ENCODE measurements at regions not wholly inside any gene's neighbourhood (a gene's known extent, or its start where the extent isn't known, plus 50 kb on each side); places are given as distances from the start of the nearest gene placed in this dataset.

DNA sequence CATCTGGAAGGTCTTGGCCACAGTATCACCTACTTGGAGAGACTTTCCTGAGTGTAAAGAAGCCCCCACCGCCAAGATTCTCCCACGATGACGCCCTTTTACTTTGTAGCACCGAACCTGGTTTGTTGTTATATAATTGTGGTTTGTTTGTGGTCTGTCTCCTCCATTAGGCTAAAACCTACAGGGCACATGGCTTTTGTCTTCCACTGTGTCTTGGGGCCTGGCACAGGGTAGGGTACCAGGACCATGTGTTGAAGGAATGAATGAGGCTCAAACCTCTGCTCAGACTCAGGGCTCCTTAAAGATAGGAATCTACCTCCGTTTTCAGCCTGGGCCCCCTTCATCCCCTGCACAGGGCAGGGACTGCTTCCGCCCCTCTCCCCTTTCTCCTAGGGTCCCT, 59.4 kb upstream of the CCDC167 start:
- Histone ChIP-seq H3K4me3 (ENCODE audit: low read length in 2 of 2) (no peak overlapping the region), H3K4me1 (ENCODE audit: control insufficient read depth in 2 of 2, insufficient read depth in 2 of 2, low read length in 2 of 2) (peaks cover 20 to 60% of the 10 kb centered on the region in 2 donors), H3K27ac (ENCODE audit: low read depth in 1 of 2, low read length in 1 of 2) (peak overlapping the region in 1 of 2 donors; percentile 84), H3K27me3 (ENCODE audit: control insufficient read depth in 2 of 2, insufficient read depth in 1 of 2, low read length in 1 of 2) (peaks cover 2 to 6% of the 10 kb centered on the region in 2 donors), H3K36me3 (ENCODE audit: control insufficient read depth in 2 of 2, insufficient read depth in 2 of 2, low read length in 1 of 2) (no peaks in the 10 kb centered on the region), H3K9me3 (ENCODE audit: control insufficient read depth in 2 of 2, insufficient read depth in 1 of 2, low read length in 1 of 2) (no peaks in the 10 kb centered on the region)
- 29% methylated on average over 6 of the region's 6 CpGs for WGBS
- no peak for DNase-seq (ENCODE audit: low read depth in 6 of 9, low spot score in 9 of 9)

DNA sequence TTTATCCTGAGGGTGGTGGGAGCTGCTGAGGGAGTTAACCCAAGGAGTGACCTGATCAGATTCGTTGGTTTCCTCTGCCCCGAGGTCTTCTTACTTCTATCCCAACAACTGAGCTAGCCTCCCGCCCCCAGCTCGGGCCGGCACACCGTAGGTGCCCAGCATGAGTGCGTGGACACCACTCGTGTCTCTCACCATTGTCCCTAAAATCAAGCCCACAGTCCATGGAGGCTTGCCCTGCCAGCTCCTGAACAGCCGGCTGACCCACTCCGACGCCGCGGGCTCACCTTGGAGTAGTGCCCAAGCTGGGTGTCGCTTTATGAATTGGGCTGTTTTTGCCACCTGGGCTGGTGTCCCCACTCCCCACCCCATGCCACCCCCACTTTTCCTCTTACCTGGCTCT, 59.0 kb upstream of the CCDC167 start:
- 92% methylated on average over 14 of the region's 14 CpGs for WGBS
- Histone ChIP-seq H3K27ac (ENCODE audit: low read depth in 1 of 2, low read length in 1 of 2) (no peak overlapping the region), H3K36me3 (ENCODE audit: control insufficient read depth in 2 of 2, insufficient read depth in 2 of 2, low read length in 1 of 2) (no peaks in the 10 kb centered on the region), H3K27me3 (ENCODE audit: control insufficient read depth in 2 of 2, insufficient read depth in 1 of 2, low read length in 1 of 2) (peaks cover 2 to 4% of the 10 kb centered on the region in 2 donors), H3K4me3 (ENCODE audit: low read length in 2 of 2) (no peak overlapping the region), H3K9me3 (ENCODE audit: control insufficient read depth in 2 of 2, insufficient read depth in 1 of 2, low read length in 1 of 2) (no peaks in the 10 kb centered on the region), H3K4me1 (ENCODE audit: control insufficient read depth in 2 of 2, insufficient read depth in 2 of 2, low read length in 2 of 2) (peaks cover 20 to 57% of the 10 kb centered on the region in 2 donors)
- no peak for DNase-seq (ENCODE audit: low read depth in 6 of 9, low spot score in 9 of 9)

DNA sequence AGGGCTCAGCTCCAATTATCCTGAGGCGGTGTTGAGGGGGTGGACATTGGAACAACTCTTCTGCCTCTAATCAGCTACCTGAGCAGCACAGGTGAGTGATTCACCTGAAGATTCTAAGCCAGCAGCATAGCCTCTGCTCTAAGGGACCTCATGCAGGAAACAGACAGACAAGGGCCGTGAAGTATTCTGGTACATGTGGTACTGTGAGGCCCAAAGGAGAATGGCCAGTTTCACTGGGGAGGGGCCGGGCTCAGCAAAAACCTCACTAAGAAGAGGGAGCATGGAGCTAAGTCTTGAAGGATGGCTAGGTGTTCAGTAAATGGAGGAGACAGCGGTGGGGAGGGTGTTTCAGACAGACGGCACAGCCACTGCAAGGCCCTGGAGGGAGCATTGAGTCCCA, 58.5 kb upstream of the CCDC167 start:
- 93% methylated on average over 5 of the region's 5 CpGs for WGBS
- no peak overlapping the region for H3K4me3 ChIP-seq (ENCODE audit: low read length in 2 of 2)
- no peak for DNase-seq (ENCODE audit: low read depth in 6 of 9, low spot score in 9 of 9)
- no peaks in the 10 kb centered on the region for H3K9me3 ChIP-seq (ENCODE audit: control insufficient read depth in 2 of 2, insufficient read depth in 1 of 2, low read length in 1 of 2)
- H3K36me3 ChIP-seq (ENCODE audit: control insufficient read depth in 2 of 2, insufficient read depth in 2 of 2, low read length in 1 of 2): no peaks in the 10 kb centered on the region
- peaks cover 2 to 5% of the 10 kb centered on the region in 2 donors for H3K27me3 ChIP-seq (ENCODE audit: control insufficient read depth in 2 of 2, insufficient read depth in 1 of 2, low read length in 1 of 2)
- H3K27ac ChIP-seq (ENCODE audit: low read depth in 1 of 2, low read length in 1 of 2): no peak overlapping the region
- peaks cover 20 to 58% of the 10 kb centered on the region in 2 donors for H3K4me1 ChIP-seq (ENCODE audit: control insufficient read depth in 2 of 2, insufficient read depth in 2 of 2, low read length in 2 of 2)

DNA sequence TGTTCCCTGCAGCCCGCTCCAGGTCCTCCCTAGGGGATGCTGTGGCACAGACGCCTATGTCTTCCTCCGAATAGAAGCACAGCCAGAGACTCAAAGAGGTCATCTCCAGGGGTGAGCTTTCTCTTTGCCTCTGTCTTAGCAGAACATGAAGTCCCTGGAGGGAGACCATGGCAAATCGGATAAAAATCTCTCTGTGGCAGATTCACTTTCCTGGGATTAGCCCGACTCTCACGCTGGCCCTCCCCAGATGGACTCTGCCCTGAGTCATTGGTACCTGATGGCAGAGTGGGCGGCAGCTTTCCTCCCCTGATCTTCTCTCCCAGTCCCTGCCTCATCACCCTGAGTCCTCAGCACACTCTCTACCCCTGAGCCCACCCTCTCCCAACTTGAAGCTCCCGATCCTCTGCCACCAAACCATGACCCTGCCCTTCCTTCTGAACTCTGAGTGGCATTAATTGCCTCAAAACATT, 58.0 kb upstream of the CCDC167 start:
- no peak overlapping the region for H3K4me3 ChIP-seq (ENCODE audit: low read length in 2 of 2)
- no peak overlapping the region for H3K27ac ChIP-seq (ENCODE audit: low read depth in 1 of 2, low read length in 1 of 2)
- 94% methylated on average over 8 of the region's 8 CpGs for WGBS
- H3K4me1 ChIP-seq (ENCODE audit: control insufficient read depth in 2 of 2, insufficient read depth in 2 of 2, low read length in 2 of 2): peaks cover 20 to 58% of the 10 kb centered on the region in 2 donors
- no peaks in the 10 kb centered on the region for H3K9me3 ChIP-seq (ENCODE audit: control insufficient read depth in 2 of 2, insufficient read depth in 1 of 2, low read length in 1 of 2)
- no peaks in the 10 kb centered on the region for H3K36me3 ChIP-seq (ENCODE audit: control insufficient read depth in 2 of 2, insufficient read depth in 2 of 2, low read length in 1 of 2)
- DNase-seq (ENCODE audit: low read depth in 6 of 9, low spot score in 9 of 9): no peak
- peaks cover 2 to 5% of the 10 kb centered on the region in 2 donors for H3K27me3 ChIP-seq (ENCODE audit: control insufficient read depth in 2 of 2, insufficient read depth in 1 of 2, low read length in 1 of 2)

DNA sequence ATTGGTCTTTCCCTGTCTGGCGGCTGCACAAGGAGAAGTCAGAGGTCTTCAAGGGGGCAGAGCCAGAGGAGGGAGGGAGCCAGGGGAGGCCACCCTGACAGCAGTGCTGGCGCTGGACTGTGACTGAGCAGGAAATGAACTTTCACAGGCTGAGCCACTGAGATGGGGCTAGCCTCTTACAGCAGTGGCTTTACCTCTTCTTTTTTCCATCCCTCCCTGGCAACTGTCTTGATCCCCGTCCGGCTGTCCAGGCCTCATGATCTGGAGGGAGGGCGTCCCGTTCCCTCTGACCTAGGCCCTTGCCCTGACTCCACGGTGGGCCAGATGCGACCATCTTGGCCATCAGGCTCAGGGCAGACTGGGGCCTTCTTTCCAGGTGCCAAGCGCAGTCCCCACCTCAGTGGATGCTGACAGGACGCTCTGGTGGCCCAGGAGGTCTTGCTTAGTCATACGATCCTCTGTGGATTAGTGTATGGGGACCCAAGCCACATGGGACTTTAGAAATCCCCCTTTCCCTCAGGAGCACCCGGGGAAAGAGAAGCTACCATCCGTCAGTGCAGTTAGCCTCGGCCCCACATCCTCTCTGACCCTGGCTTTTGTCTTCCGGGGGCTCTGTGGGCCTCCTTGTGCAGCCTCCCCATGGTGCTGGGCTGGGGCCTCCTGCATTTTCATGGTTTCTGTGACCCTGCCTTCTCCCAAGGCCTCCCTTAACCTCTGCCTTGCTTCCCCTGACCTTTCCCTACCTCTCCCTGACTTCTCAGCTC, 57.4 kb upstream of the CCDC167 start:
- WGBS: 92% methylated on average over 15 of the region's 15 CpGs
- Histone ChIP-seq H3K9me3 (ENCODE audit: control insufficient read depth in 2 of 2, insufficient read depth in 1 of 2, low read length in 1 of 2) (no peaks in the 10 kb centered on the region), H3K27me3 (ENCODE audit: control insufficient read depth in 2 of 2, insufficient read depth in 1 of 2, low read length in 1 of 2) (peaks cover 0 to 5% of the 10 kb centered on the region in 2 donors), H3K27ac (ENCODE audit: low read depth in 1 of 2, low read length in 1 of 2) (no peak overlapping the region), H3K4me3 (ENCODE audit: low read length in 2 of 2) (no peak overlapping the region), H3K36me3 (ENCODE audit: control insufficient read depth in 2 of 2, insufficient read depth in 2 of 2, low read length in 1 of 2) (no peaks in the 10 kb centered on the region), H3K4me1 (ENCODE audit: control insufficient read depth in 2 of 2, insufficient read depth in 2 of 2, low read length in 2 of 2) (peaks cover 20 to 60% of the 10 kb centered on the region in 2 donors)
- DNase-seq (ENCODE audit: low read depth in 6 of 9, low spot score in 9 of 9): no peak

DNA sequence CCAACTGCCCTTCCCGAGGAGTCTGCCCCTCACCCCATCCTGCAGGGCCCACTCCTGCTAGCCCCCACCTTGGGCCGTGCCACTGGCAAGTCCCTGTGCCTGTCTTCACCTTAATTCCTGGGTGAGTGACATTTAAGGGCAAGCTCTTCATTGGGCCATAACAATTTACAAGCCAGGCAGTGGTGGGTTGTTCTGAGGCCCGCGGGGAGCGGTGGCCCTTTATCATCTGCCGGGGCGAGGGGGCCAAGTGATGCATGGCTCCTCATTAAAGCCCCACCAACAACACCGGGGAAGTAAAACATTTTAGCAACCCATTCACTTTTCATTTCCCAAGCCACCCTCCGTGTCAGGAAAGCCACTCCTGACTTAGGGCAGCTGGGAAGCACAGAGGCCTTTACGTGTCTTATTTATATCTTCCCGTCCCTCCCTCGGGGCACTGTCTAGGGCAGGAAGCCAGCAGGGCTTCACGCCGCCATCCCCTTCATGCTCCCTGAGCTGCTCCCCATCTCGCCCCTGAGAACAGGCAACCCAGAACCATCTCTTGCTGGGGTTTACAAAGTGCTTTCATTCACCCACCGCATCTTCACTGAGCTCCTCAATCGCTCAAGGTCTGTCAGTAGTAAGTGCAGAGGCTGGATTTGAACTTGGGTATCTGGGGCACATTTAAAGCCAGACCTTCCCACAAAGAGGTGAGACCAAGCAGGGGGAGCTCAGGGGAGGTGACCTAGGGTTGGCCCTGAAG, 55.5 kb upstream of the CCDC167 start:
- Histone ChIP-seq H3K36me3 (ENCODE audit: control insufficient read depth in 2 of 2, insufficient read depth in 2 of 2, low read length in 1 of 2) (no peaks in the 10 kb centered on the region), H3K27me3 (ENCODE audit: control insufficient read depth in 2 of 2, insufficient read depth in 1 of 2, low read length in 1 of 2) (peaks cover 0 to 7% of the 10 kb centered on the region in 2 donors), H3K4me3 (ENCODE audit: low read length in 2 of 2) (no peak overlapping the region), H3K9me3 (ENCODE audit: control insufficient read depth in 2 of 2, insufficient read depth in 1 of 2, low read length in 1 of 2) (no peaks in the 10 kb centered on the region), H3K27ac (ENCODE audit: low read depth in 1 of 2, low read length in 1 of 2) (peak overlapping the region in 1 of 2 donors; percentile 20), H3K4me1 (ENCODE audit: control insufficient read depth in 2 of 2, insufficient read depth in 2 of 2, low read length in 2 of 2) (peaks cover 13 to 55% of the 10 kb centered on the region in 2 donors)
- DNase-seq (ENCODE audit: low read depth in 6 of 9, low spot score in 9 of 9): no peak
- WGBS: 94% methylated on average over 17 of the region's 17 CpGs

DNA sequence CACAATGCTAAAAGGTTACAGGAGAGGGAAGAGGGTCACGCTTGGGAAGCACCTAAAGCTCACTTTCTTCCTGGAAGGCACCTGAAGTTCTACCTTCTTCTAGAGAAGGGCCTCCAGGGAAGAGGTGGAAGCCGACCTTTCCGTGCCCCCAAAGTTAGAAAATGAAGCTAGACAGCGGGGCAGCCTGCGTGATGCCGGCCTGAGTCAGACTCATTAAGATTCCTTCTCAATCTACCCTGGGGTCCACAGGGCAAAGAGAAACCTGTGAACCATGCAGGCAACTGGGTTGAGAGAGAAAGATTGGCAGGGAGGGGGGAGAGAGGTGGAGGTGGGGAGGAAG, 54.8 kb upstream of the CCDC167 start:
- Histone ChIP-seq H3K9me3 (ENCODE audit: control insufficient read depth in 2 of 2, insufficient read depth in 1 of 2, low read length in 1 of 2) (no peaks in the 10 kb centered on the region), H3K4me1 (ENCODE audit: control insufficient read depth in 2 of 2, insufficient read depth in 2 of 2, low read length in 2 of 2) (peaks cover 7 to 54% of the 10 kb centered on the region in 2 donors), H3K4me3 (ENCODE audit: low read length in 2 of 2) (no peak overlapping the region), H3K27ac (ENCODE audit: low read depth in 1 of 2, low read length in 1 of 2) (no peak overlapping the region), H3K36me3 (ENCODE audit: control insufficient read depth in 2 of 2, insufficient read depth in 2 of 2, low read length in 1 of 2) (no peaks in the 10 kb centered on the region), H3K27me3 (ENCODE audit: control insufficient read depth in 2 of 2, insufficient read depth in 1 of 2, low read length in 1 of 2) (peaks cover 0 to 7% of the 10 kb centered on the region in 2 donors)
- no peak for DNase-seq (ENCODE audit: low read depth in 6 of 9, low spot score in 9 of 9)
- WGBS: 95% methylated on average over 6 of the region's 6 CpGs

DNA sequence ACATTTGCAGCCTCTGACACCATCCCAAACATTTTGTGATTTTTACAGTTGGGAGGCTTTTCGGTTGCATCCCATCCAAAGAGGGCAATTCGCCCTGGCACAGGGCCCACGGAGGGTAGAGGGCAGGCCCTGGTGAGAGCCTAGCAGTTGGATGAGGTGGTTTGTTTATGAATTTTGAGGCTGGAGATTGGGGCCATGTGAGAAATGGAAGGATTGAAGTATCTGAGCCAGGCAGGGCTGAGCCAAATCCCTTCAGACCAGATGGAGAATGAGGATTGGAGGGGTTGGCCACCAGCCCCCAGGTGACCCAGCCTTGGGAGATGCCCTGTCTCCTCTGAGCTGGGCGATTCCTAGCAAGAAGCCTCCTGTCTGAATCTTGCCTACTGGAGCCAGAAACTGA, 52.6 kb upstream of the CCDC167 start:
- H3K4me3 ChIP-seq (ENCODE audit: low read length in 2 of 2): no peak overlapping the region
- WGBS: 88% methylated on average over 4 of the region's 4 CpGs
- peaks cover 10 to 58% of the 10 kb centered on the region in 2 donors for H3K4me1 ChIP-seq (ENCODE audit: control insufficient read depth in 2 of 2, insufficient read depth in 2 of 2, low read length in 2 of 2)
- DNase-seq (ENCODE audit: low read depth in 6 of 9, low spot score in 9 of 9): no peak
- peaks cover 0 to 7% of the 10 kb centered on the region in 2 donors for H3K27me3 ChIP-seq (ENCODE audit: control insufficient read depth in 2 of 2, insufficient read depth in 1 of 2, low read length in 1 of 2)
- H3K27ac ChIP-seq (ENCODE audit: low read depth in 1 of 2, low read length in 1 of 2): no peak overlapping the region
- H3K9me3 ChIP-seq (ENCODE audit: control insufficient read depth in 2 of 2, insufficient read depth in 1 of 2, low read length in 1 of 2): no peaks in the 10 kb centered on the region
- no peaks in the 10 kb centered on the region for H3K36me3 ChIP-seq (ENCODE audit: control insufficient read depth in 2 of 2, insufficient read depth in 2 of 2, low read length in 1 of 2)

DNA sequence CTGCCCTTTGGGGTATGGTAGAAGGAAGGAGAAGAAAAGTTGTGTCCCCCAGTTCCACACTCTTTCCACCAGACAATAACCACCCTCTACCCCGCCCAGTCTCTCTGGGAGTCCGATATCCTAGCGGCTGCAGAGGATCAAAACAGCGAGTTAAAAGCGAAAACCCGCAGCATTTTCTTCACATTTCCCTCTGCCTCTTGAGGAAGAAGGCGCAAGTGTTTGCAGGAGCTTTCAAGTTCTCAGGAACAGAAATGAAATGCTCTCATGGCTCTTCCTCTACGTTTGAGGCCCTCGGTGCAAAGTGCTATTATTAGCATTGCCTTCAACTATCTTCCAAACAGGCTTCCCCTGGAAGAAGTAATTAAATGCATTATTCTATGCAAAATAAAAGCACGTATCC, 52.2 kb upstream of the CCDC167 start:
- Histone ChIP-seq H3K27ac (ENCODE audit: low read depth in 1 of 2, low read length in 1 of 2) (no peak overlapping the region), H3K4me3 (ENCODE audit: low read length in 2 of 2) (no peak overlapping the region), H3K4me1 (ENCODE audit: control insufficient read depth in 2 of 2, insufficient read depth in 2 of 2, low read length in 2 of 2) (peaks cover 10 to 60% of the 10 kb centered on the region in 2 donors), H3K36me3 (ENCODE audit: control insufficient read depth in 2 of 2, insufficient read depth in 2 of 2, low read length in 1 of 2) (no peaks in the 10 kb centered on the region), H3K27me3 (ENCODE audit: control insufficient read depth in 2 of 2, insufficient read depth in 1 of 2, low read length in 1 of 2) (peaks cover 0 to 7% of the 10 kb centered on the region in 2 donors), H3K9me3 (ENCODE audit: control insufficient read depth in 2 of 2, insufficient read depth in 1 of 2, low read length in 1 of 2) (no peaks in the 10 kb centered on the region)
- WGBS: 50% methylated on average over 10 of the region's 10 CpGs
- DNase-seq (ENCODE audit: low read depth in 6 of 9, low spot score in 9 of 9): peak in 1 of 9 donors; percentile 38
